ENCODE measurements at regions not wholly inside any gene's neighbourhood (a gene's known extent, or its start where the extent isn't known, plus 50 kb on each side); places are given as distances from the start of the nearest gene placed in this dataset.

GRCh38 chr20:60477958-60478357 is 519.7 kb downstream of the CDH26 start:
- intact Hi-C loops (cut with DNase I; ENCODE audit: low total_unique reads): no loop called here
- no peaks in the 10 kb centered on the region for H3K4me1 ChIP-seq

GRCh38 chr20:60478533-60478932 is 520.3 kb downstream of the CDH26 start:
- no peak for DNase-seq
- intact Hi-C loops (cut with DNase I; ENCODE audit: low total_unique reads): no loop called here
- WGBS, 5 donors: 72 to 81% (median 77%) methylated on average over 7 of the region's 7 CpGs
- Histone ChIP-seq H3K27ac (no peak overlapping the region), H3K4me1 (no peaks in the 10 kb centered on the region), H3K9me3 (no peaks in the 10 kb centered on the region), H3K27me3 (peaks cover 0 to 30% (median 0%) of the 10 kb centered on the region in 3 donors), H3K4me3 (no peak overlapping the region), H3K36me3 (no peaks in the 10 kb centered on the region)
- TF ChIP-seq CTCF (IDR thresholded peaks at IDR 0.05) (no peak), POLR2AphosphoS5 (IDR thresholded peaks at IDR 0.05) (no peak), EP300 (IDR thresholded peaks at IDR 0.05) (no peak), POLR2A (IDR thresholded peaks at IDR 0.05) (no peak)

More at GRCh38 chr20:60477958-60478357, 519.7 kb downstream of the CDH26 start:
- Histone ChIP-seq H3K27me3 (peaks cover 0 to 25% (median 0%) of the 10 kb centered on the region in 3 donors), H3K4me3 (no peak overlapping the region), H3K27ac (no peak overlapping the region), H3K9me3 (no peaks in the 10 kb centered on the region), H3K36me3 (no peaks in the 10 kb centered on the region)
- DNase-seq: peak in 1 of 2 donors; percentile 21
- 50 to 62% (median 53%) methylated on average over 11 of the region's 11 CpGs for WGBS, 5 donors
- no peak for TF ChIP-seq POLR2A (IDR thresholded peaks at IDR 0.05)
- no peak for TF ChIP-seq EP300 (IDR thresholded peaks at IDR 0.05)
- no peak for TF ChIP-seq CTCF (IDR thresholded peaks at IDR 0.05)
- TF ChIP-seq POLR2AphosphoS5 (IDR thresholded peaks at IDR 0.05): no peak

- 67 to 75% (median 72%) methylated on average over 24 to 25 of the region's 25 CpGs for WGBS, 5 donors
- intact Hi-C loops (cut with DNase I; ENCODE audit: low total_unique reads): no loop called here
- TF ChIP-seq CTCF (IDR thresholded peaks at IDR 0.05) (no peak), EP300 (IDR thresholded peaks at IDR 0.05) (no peak), POLR2A (IDR thresholded peaks at IDR 0.05) (no peak), POLR2AphosphoS5 (IDR thresholded peaks at IDR 0.05) (no peak)
- Histone ChIP-seq H3K4me3 (no peak overlapping the region), H3K36me3 (no peaks in the 10 kb centered on the region), H3K4me1 (no peaks in the 10 kb centered on the region), H3K9me3 (no peaks in the 10 kb centered on the region), H3K27me3 (peaks cover 0 to 34% (median 0%) of the 10 kb centered on the region in 3 donors), H3K27ac (no peak overlapping the region)
- no peak for DNase-seq
Measured at GRCh38 chr20:60480950-60481742, 522.9 kb downstream of the CDH26 start.

- H3K4me1 ChIP-seq: no peaks in the 10 kb centered on the region
- H3K4me3 ChIP-seq: no peak overlapping the region
- DNase-seq: no peak
- H3K27ac ChIP-seq: no peak overlapping the region
- H3K9me3 ChIP-seq: no peaks in the 10 kb centered on the region
- 40 to 55% (median 51%) methylated on average over 6 to 7 of the region's 7 CpGs for WGBS, 5 donors
- H3K36me3 ChIP-seq: no peaks in the 10 kb centered on the region
- H3K27me3 ChIP-seq: peaks cover 0 to 34% (median 0%) of the 10 kb centered on the region in 3 donors
- TF ChIP-seq POLR2A (IDR thresholded peaks at IDR 0.05) (no peak), CTCF (IDR thresholded peaks at IDR 0.05) (no peak), POLR2AphosphoS5 (IDR thresholded peaks at IDR 0.05) (no peak), EP300 (IDR thresholded peaks at IDR 0.05) (no peak)
- intact Hi-C loops (cut with DNase I; ENCODE audit: low total_unique reads): no loop called here
Measured at GRCh38 chr20:60481743-60482133, 523.5 kb downstream of the CDH26 start.

All from stomach (tissue), 8 donors.